HepG2 (cell line): ENCODE measurements at regions not wholly inside any gene's neighbourhood (a gene's known extent, or its start where the extent isn't known, plus 50 kb on each side); places are given as distances from the start of the nearest gene placed in this dataset.
A peak's percentile ranks its signal among the peaks of the same experiment; 100 is the strongest.

Experiments
- ARID2 ChIP-seq: sonication (generic); formaldehyde crosslinking; IDR thresholded peaks from 2 replicates; pipeline ENCODE4 v1.8.1; 2022; ENCODE audit warnings: mild to moderate bottlenecking, missing genetic modification reagents, borderline replicate concordance
- ATAD3A ChIP-seq: sonication (generic); formaldehyde crosslinking; IDR thresholded peaks from 2 replicates; pipeline ENCODE4 v1.4.0; 2020; ENCODE audit warnings: missing genetic modification reagents
- CBX1 ChIP-seq: IDR thresholded peaks from one replicate; pipeline ENCODE4 v1.6.1; 2016; ENCODE audit warnings: antibody characterized with exemption, low read depth
- CREB1 ChIP-seq, 2 experiments: fragments of 450-650 bp in 1 of 2; IDR thresholded peaks; 2 replicates each; pipeline ENCODE4 v1.6.1; 2016 to 2017; ENCODE audit warnings: control low read depth in 1 of 2, mild to moderate bottlenecking in 1 of 2, missing compliant biosample characterization in 1 of 2, missing genetic modification characterization in 1 of 2
- HIVEP1 ChIP-seq: sonication (generic); formaldehyde crosslinking; IDR thresholded peaks from 2 replicates; pipeline ENCODE4 v1.4.0; 2020; ENCODE audit warnings: mild to moderate bottlenecking, missing genetic modification reagents
- MYNN ChIP-seq: sonication (generic); formaldehyde crosslinking; IDR thresholded peaks from 2 replicates; pipeline ENCODE4 v1.4.0; 2020; ENCODE audit warnings: mild to moderate bottlenecking, low read depth, missing genetic modification reagents
- NFIB ChIP-seq: sonication (generic); formaldehyde crosslinking; IDR thresholded peaks from 2 replicates; pipeline ENCODE4 v1.9.0; 2021; ENCODE audit warnings: missing genetic modification reagents, mild to moderate bottlenecking, borderline replicate concordance
- NR2F2 ChIP-seq: IDR thresholded peaks from 2 replicates; pipeline ENCODE4 v1.6.1; 2012; ENCODE audit warnings: low read depth, inconsistent platforms, borderline replicate concordance
- NRL ChIP-seq: sonication (generic); formaldehyde crosslinking; IDR thresholded peaks from 2 replicates; pipeline ENCODE4 v1.5.0; 2020; ENCODE audit warnings: missing genetic modification reagents, mild to moderate bottlenecking, moderate library complexity, borderline replicate concordance
- SALL2 ChIP-seq: sonication (generic); formaldehyde crosslinking; IDR thresholded peaks from 2 replicates; pipeline ENCODE4 v1.8.1; 2023; ENCODE audit warnings: mild to moderate bottlenecking, missing genetic modification reagents, inconsistent platforms
- SIX4 ChIP-seq: sonication (generic); formaldehyde crosslinking; IDR thresholded peaks from 2 replicates; pipeline ENCODE4 v1.4.0; 2020; ENCODE audit warnings: missing genetic modification reagents
- ZNF629 ChIP-seq: sonication (generic); formaldehyde crosslinking; conservative IDR thresholded peaks from 2 replicates; pipeline ENCODE4 v1.5.0; 2020; ENCODE audit warnings: missing genetic modification reagents
- ZNF724P ChIP-seq: sonication (generic); formaldehyde crosslinking; IDR thresholded peaks from 2 replicates; pipeline ENCODE4 v1.8.0; 2022; ENCODE audit warnings: missing genetic modification reagents, borderline replicate concordance
- ZNF83 ChIP-seq: sonication (generic); formaldehyde crosslinking; IDR thresholded peaks from 2 replicates; pipeline ENCODE4 v1.4.0; 2020; ENCODE audit warnings: missing genetic modification reagents, mild to moderate bottlenecking, borderline replicate concordance
- ZSCAN30 ChIP-seq: sonication (generic); formaldehyde crosslinking; IDR thresholded peaks from 2 replicates; pipeline ENCODE4 v1.5.0; 2020; ENCODE audit warnings: mild to moderate bottlenecking, missing genetic modification reagents
- TF ChIP-seq, protein P1 (sequence below): sonication (generic); formaldehyde crosslinking; IDR thresholded peaks from 2 replicates; pipeline ENCODE4 v1.8.0; 2023; ENCODE audit warnings: mild to moderate bottlenecking, missing genetic modification reagents
- TF ChIP-seq, protein P2 (sequence below): sonication (generic); formaldehyde crosslinking; IDR thresholded peaks from 2 replicates; pipeline ENCODE4 v1.5.1; 2020; ENCODE audit warnings: mild to moderate bottlenecking, moderate library complexity, missing genetic modification reagents
- TF ChIP-seq, protein P3 (sequence below): sonication (generic); formaldehyde crosslinking; IDR thresholded peaks from 2 replicates; pipeline ENCODE4 v1.4.0; 2020; ENCODE audit warnings: missing genetic modification reagents
- TF ChIP-seq, protein P4 (sequence below): sonication (generic); formaldehyde crosslinking; IDR thresholded peaks from 2 replicates; pipeline ENCODE4 v1.9.0; 2021; ENCODE audit warnings: missing genetic modification reagents, mild to moderate bottlenecking, borderline replicate concordance
- TF ChIP-seq, protein P5 (sequence below): sonication (generic); formaldehyde crosslinking; IDR thresholded peaks from 2 replicates; pipeline ENCODE4 v1.4.0; 2020; ENCODE audit warnings: missing genetic modification reagents
- TF ChIP-seq, protein P6 (sequence below): sonication (generic); formaldehyde crosslinking; IDR thresholded peaks from 2 replicates; pipeline ENCODE4 v1.8.1; 2022; ENCODE audit warnings: mild to moderate bottlenecking, missing genetic modification reagents

DNA sequence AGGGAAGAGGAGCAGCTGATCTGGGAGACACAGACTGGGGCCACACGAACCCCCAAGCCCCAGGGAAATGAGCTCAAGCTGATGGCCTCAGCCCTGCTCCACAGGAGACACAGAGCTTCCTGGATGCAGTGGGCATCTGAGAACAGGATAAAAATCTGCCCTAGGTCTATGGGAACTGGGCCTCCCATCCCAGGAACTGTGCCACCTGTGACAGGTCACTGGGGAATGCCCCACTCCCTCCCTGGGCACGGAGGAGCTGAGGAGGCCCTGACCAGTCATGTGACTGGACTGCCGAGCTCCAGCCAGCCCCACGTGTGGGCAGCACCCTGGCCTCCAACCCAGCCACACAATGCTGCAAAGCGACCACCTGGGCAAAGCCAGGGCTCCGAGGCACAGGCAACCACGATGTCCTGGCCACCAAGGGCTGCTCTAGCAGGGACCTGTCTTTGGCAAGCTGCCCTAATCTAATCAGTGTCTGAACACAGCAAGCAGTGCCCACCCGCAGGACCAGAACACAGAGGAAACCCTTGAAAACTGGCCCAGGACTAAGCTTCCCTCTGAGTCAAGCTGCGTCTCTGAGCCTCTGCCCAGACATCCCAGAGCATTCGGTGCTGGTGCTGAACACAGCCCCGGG lies 57.8 kb upstream of the ID2 start (continued):
- TF ChIP-seq, protein P1, sequence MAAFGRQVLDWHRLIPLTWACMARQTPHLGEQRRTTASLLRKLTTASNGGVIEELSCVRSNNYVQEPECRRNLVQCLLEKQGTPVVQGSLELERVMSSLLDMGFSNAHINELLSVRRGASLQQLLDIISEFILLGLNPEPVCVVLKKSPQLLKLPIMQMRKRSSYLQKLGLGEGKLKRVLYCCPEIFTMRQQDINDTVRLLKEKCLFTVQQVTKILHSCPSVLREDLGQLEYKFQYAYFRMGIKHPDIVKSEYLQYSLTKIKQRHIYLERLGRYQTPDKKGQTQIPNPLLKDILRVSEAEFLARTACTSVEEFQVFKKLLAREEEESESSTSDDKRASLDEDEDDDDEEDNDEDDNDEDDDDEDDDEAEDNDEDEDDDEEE = 0 out of 2 replicates have a peak, but pooled peaks have one; percentile 28
- TF ChIP-seq, protein P2, sequence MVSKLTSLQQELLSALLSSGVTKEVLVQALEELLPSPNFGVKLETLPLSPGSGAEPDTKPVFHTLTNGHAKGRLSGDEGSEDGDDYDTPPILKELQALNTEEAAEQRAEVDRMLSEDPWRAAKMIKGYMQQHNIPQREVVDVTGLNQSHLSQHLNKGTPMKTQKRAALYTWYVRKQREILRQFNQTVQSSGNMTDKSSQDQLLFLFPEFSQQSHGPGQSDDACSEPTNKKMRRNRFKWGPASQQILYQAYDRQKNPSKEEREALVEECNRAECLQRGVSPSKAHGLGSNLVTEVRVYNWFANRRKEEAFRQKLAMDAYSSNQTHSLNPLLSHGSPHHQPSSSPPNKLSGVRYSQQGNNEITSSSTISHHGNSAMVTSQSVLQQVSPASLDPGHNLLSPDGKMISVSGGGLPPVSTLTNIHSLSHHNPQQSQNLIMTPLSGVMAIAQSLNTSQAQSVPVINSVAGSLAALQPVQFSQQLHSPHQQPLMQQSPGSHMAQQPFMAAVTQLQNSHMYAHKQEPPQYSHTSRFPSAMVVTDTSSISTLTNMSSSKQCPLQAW = no peak
- TF ChIP-seq, protein P3, sequence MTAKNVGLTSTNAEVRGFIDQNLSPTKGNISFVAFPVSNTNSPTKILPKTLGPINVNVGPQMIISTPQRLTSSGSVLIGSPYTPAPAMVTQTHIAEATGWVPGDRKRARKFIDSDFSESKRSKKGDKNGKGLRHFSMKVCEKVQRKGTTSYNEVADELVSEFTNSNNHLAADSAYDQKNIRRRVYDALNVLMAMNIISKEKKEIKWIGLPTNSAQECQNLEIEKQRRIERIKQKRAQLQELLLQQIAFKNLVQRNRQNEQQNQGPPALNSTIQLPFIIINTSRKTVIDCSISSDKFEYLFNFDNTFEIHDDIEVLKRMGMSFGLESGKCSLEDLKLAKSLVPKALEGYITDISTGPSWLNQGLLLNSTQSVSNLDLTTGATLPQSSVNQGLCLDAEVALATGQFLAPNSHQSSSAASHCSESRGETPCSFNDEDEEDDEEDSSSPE (CRISPR knock-in tag) = no peak
- TF ChIP-seq ZNF724P (CRISPR knock-in tag) = 0 out of 2 replicates have a peak, but pooled peaks have one; percentile 36
- TF ChIP-seq, protein P4, sequence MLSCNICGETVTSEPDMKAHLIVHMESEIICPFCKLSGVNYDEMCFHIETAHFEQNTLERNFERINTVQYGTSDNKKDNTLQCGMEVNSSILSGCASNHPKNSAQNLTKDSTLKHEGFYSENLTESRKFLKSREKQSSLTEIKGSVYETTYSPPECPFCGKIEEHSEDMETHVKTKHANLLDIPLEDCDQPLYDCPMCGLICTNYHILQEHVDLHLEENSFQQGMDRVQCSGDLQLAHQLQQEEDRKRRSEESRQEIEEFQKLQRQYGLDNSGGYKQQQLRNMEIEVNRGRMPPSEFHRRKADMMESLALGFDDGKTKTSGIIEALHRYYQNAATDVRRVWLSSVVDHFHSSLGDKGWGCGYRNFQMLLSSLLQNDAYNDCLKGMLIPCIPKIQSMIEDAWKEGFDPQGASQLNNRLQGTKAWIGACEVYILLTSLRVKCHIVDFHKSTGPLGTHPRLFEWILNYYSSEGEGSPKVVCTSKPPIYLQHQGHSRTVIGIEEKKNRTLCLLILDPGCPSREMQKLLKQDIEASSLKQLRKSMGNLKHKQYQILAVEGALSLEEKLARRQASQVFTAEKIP (CRISPR knock-in tag) = no peak
- 0 out of 2 replicates have a peak, but pooled peaks have one; percentile 29 for TF ChIP-seq ARID2
- TF ChIP-seq NFIB (CRISPR knock-in tag) = 0 out of 2 replicates have a peak, but pooled peaks have one; percentile 59
- TF ChIP-seq ZSCAN30 (CRISPR knock-in tag) = no peak
- TF ChIP-seq, protein P5, sequence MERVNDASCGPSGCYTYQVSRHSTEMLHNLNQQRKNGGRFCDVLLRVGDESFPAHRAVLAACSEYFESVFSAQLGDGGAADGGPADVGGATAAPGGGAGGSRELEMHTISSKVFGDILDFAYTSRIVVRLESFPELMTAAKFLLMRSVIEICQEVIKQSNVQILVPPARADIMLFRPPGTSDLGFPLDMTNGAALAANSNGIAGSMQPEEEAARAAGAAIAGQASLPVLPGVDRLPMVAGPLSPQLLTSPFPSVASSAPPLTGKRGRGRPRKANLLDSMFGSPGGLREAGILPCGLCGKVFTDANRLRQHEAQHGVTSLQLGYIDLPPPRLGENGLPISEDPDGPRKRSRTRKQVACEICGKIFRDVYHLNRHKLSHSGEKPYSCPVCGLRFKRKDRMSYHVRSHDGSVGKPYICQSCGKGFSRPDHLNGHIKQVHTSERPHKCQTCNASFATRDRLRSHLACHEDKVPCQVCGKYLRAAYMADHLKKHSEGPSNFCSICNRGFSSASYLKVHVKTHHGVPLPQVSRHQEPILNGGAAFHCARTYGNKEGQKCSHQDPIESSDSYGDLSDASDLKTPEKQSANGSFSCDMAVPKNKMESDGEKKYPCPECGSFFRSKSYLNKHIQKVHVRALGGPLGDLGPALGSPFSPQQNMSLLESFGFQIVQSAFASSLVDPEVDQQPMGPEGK (CRISPR knock-in tag) = no peak
- TF ChIP-seq CREB1 (IDR thresholded peaks at IDR 0.05) = no peak
- TF ChIP-seq CREB1 (CRISPR knock-in tag; IDR thresholded peaks at IDR 0.05) = no peak
- no peak for TF ChIP-seq HIVEP1 (CRISPR knock-in tag)
- no peak for TF ChIP-seq SALL2 (CRISPR knock-in tag)
- TF ChIP-seq SIX4 (CRISPR knock-in tag) = no peak
- no peak for TF ChIP-seq ZNF83 (CRISPR knock-in tag)
- TF ChIP-seq, protein P6, sequence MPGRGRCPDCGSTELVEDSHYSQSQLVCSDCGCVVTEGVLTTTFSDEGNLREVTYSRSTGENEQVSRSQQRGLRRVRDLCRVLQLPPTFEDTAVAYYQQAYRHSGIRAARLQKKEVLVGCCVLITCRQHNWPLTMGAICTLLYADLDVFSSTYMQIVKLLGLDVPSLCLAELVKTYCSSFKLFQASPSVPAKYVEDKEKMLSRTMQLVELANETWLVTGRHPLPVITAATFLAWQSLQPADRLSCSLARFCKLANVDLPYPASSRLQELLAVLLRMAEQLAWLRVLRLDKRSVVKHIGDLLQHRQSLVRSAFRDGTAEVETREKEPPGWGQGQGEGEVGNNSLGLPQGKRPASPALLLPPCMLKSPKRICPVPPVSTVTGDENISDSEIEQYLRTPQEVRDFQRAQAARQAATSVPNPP (CRISPR knock-in tag) = no peak
- no peak for TF ChIP-seq ATAD3A (CRISPR knock-in tag)
- no peak for TF ChIP-seq ZNF629 (CRISPR knock-in tag)
- TF ChIP-seq MYNN = no peak
- TF ChIP-seq CBX1 = no peak
- 0 out of 2 replicates have a peak, but pooled peaks have one; percentile 14 for TF ChIP-seq NRL (CRISPR knock-in tag)
- no peak for TF ChIP-seq NR2F2
